ENCODE measurements at regions not wholly inside any gene's neighbourhood (a gene's known extent, or its start where the extent isn't known, plus 50 kb on each side); places are given as distances from the start of the nearest gene placed in this dataset.
A peak's percentile ranks its signal among the peaks of the same experiment; 100 is the strongest.

DNA sequence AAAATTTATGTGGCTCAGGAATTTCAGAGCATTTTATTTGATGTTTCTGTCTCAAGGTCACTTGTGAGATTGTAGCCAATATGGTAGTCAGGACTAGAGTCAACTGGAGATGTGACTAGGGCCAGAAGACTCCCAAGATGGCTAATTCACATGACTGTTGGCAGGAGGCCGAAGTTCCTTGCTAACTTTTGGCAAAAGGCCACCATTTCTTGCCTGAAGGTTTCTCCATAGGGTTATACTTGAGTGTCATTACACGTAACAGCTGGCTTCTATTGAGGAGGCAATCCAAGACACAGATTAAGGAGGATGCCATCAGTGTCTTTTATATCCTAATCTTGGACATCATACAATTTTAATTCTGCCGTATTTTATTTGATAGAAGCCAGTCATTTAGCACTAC lies 162.3 kb upstream of the MAOA start:
- no peak overlapping the region for H3K4me3 Mint-ChIP-seq
- no peaks in the 10 kb centered on the region for H3K4me1 Mint-ChIP-seq
- intact Hi-C loops (cut with DNase I, micrococcal nuclease) = no loop called here
- H3K36me3 Mint-ChIP-seq (ENCODE audit: low read depth) = no peaks in the 10 kb centered on the region
- ChIA-PET CTCF (interaction anchor here (0.6 kb wide), 1 partner anchor 45 kb away, joined by 4 read pairs; no protein-coding TSS in a partner anchor), POLR2A (no interaction called here)
- ATAC-seq (no peak), DNase-seq (no peak)
- no peak overlapping the region for H3K27ac Mint-ChIP-seq
- H3K27me3 Mint-ChIP-seq = no peaks in the 10 kb centered on the region
- H3K9me3 Mint-ChIP-seq (ENCODE audit: low read depth) = no peaks in the 10 kb centered on the region

DNA sequence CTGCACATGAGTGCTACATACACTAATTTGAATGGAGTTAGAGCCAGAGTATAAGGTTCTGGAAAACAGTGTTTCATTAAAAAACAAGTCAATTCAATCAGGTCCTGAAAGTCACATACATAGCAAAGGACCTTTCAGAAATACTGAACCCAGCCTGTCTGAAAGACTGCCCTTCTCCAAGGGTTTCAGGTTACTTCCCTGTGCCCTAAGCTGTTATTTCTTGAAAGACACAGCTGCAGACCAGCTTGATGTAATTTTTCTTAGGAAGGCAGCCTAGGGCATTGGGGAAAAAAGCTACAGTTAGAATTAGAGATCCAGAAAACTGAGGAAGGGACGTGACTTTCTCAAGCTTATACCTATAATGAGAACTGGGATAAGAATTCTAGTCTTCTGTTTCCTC lies 155.9 kb upstream of the MAOA start:
- ATAC-seq (no peak), DNase-seq (no peak)
- Mint-ChIP-seq H3K4me3 (no peak overlapping the region), H3K27me3 (no peaks in the 10 kb centered on the region), H3K27ac (no peak overlapping the region), H3K9me3 (ENCODE audit: low read depth) (no peaks in the 10 kb centered on the region), H3K36me3 (ENCODE audit: low read depth) (no peaks in the 10 kb centered on the region), H3K4me1 (no peaks in the 10 kb centered on the region)
- ChIA-PET POLR2A (no interaction called here), CTCF (no interaction called here)
- intact Hi-C loops (cut with DNase I, micrococcal nuclease) = no loop called here

DNA sequence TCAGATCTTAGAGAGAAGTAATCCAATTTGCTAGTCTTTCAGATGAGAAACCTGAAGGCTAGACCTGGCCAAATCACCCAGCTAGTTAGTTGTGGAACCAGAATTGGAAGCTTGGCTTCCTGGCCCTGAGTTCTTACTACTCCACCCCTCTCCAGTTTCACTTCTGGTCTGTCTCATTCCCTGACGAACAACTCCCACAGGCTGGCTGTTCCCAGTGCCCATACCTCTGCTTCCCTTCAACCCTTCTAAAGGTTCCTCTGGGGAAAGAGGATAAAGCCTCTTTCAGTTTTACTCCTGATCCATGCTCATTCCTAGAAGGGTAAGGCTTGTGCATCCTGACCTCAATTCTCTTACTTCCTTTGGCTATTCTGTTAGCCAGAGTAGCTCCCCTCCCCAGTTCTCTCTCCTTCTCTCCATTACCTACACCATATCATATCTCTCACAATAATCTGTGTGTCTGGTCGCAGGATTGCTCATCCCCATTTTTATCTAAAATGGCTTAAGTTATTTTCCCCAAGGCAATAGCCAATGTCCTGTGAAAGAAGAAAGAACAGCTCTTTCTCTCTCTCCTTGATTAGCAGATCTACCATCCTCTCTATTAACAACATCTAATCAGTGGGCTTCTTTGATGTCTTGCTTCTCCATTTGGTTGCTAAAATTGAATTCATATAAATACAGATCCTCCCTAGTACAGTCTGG lies 155.0 kb upstream of the MAOA start:
- Mint-ChIP-seq H3K4me3 (no peak overlapping the region), H3K27me3 (no peaks in the 10 kb centered on the region), H3K36me3 (ENCODE audit: low read depth) (no peaks in the 10 kb centered on the region), H3K4me1 (no peaks in the 10 kb centered on the region), H3K9me3 (ENCODE audit: low read depth) (no peaks in the 10 kb centered on the region), H3K27ac (no peak overlapping the region)
- POLR2A ChIA-PET = no interaction called here
- CTCF ChIA-PET = no interaction called here
- intact Hi-C loops (cut with DNase I, micrococcal nuclease) = no loop called here
- ATAC-seq (no peak), DNase-seq (no peak)

DNA sequence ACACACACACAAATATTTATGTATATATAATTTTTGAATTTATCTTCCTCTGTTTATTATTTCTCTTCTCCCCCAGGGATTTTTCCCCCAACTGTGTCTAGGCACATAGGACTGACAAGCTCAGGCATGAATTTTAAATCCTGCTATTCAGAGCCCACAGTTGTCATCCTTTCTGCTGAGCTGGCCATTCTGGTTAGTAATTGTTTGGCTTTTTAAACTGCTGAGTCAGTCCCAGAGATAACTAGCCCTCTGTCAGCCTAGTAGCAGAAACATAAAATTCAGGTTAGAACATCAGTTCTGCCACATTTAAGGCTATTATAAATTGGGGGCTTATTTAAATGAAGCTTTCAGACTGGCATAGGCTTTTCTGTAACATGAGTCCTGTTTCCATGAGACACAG lies 151.7 kb upstream of the MAOA start:
- no peak for DNase-seq
- Mint-ChIP-seq H3K27me3 (no peaks in the 10 kb centered on the region), H3K27ac (no peak overlapping the region), H3K4me1 (no peaks in the 10 kb centered on the region), H3K36me3 (ENCODE audit: low read depth) (no peaks in the 10 kb centered on the region), H3K9me3 (ENCODE audit: low read depth) (no peaks in the 10 kb centered on the region), H3K4me3 (no peak overlapping the region)
- POLR2A ChIA-PET = no interaction called here
- CTCF ChIA-PET = interaction anchor here (0.7 kb wide), 1 partner anchor 305 kb away, joined by 3 read pairs; no protein-coding TSS in a partner anchor
- no peak for ATAC-seq
- intact Hi-C loops (cut with DNase I, micrococcal nuclease) = no loop called here

DNA sequence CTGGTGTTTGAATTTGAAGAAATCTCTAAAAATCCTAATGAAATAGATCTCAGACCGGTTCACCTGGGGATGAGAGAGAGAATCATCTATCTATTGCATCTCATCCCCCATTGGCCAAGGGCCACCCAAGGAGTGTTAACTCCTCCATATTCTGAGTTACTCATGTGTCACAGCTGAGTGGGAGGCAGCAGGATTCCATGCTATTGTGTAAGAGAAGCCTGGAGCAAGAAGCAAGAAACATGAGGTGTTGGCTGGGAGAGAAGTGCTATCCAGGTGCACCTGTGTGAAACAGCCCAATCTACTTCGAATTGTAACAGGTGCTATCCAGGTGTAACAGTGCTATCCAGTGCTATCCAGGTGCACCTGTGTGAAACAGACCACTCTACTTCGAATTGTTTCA lies 150.3 kb upstream of the MAOA start:
- DNase-seq = no peak
- Mint-ChIP-seq H3K4me1 (no peaks in the 10 kb centered on the region), H3K36me3 (ENCODE audit: low read depth) (no peaks in the 10 kb centered on the region), H3K4me3 (no peak overlapping the region), H3K9me3 (ENCODE audit: low read depth) (no peaks in the 10 kb centered on the region), H3K27me3 (no peaks in the 10 kb centered on the region), H3K27ac (no peak overlapping the region)
- ATAC-seq = no peak
- ChIA-PET CTCF (no interaction called here), POLR2A (no interaction called here)
- intact Hi-C loops (cut with DNase I, micrococcal nuclease) = no loop called here

DNA sequence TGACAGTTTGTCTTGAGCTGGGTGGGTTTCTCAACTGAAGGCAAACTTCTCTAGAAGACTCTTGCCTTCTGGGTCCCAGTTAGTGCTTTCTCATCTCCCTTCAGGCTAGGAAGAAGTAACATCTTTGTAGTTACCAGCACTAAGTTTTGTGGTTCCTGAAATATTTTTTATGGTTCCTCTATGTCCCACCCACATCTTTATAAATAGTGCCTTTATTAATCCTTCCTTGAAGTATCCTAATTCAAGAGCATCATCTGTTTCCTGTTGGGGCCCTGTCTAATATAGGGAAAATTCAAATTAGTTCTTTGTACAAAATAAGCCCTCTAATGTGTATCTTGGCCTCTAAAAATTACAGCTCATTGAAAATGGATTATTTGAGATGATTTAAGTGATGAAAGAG lies 147.4 kb upstream of the MAOA start:
- DNase-seq (no peak), ATAC-seq (no peak)
- intact Hi-C loops (cut with DNase I, micrococcal nuclease) = no loop called here
- Mint-ChIP-seq H3K9me3 (ENCODE audit: low read depth) (no peaks in the 10 kb centered on the region), H3K27ac (no peak overlapping the region), H3K4me1 (no peaks in the 10 kb centered on the region), H3K36me3 (ENCODE audit: low read depth) (no peaks in the 10 kb centered on the region), H3K4me3 (no peak overlapping the region), H3K27me3 (no peaks in the 10 kb centered on the region)
- CTCF ChIA-PET = no interaction called here
- POLR2A ChIA-PET = no interaction called here

DNA sequence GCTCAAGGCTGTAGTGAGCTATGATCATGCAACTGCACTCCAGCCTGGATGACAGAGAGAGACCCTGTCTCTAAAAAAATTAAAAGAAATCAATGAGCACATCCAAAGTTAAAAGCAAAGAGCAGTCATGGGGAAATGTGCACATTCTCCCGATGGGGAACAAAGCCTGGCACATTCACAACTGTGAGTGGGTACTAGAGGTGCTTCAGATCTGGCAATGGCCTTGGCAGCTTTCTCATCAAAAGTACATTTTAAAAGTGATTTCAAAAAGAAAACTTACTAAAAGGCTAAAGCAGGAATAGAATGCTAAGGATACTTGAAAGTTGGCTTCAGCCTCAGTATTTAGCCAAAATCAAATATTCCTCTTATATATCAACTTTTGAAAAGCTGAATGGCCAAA lies 145.9 kb upstream of the MAOA start:
- CTCF ChIA-PET = no interaction called here
- ATAC-seq (no peak), DNase-seq (no peak)
- Mint-ChIP-seq H3K36me3 (ENCODE audit: low read depth) (no peaks in the 10 kb centered on the region), H3K4me1 (no peaks in the 10 kb centered on the region), H3K9me3 (ENCODE audit: low read depth) (no peaks in the 10 kb centered on the region), H3K4me3 (no peak overlapping the region), H3K27ac (no peak overlapping the region), H3K27me3 (no peaks in the 10 kb centered on the region)
- POLR2A ChIA-PET = no interaction called here
- intact Hi-C loops (cut with DNase I, micrococcal nuclease) = no loop called here

DNA sequence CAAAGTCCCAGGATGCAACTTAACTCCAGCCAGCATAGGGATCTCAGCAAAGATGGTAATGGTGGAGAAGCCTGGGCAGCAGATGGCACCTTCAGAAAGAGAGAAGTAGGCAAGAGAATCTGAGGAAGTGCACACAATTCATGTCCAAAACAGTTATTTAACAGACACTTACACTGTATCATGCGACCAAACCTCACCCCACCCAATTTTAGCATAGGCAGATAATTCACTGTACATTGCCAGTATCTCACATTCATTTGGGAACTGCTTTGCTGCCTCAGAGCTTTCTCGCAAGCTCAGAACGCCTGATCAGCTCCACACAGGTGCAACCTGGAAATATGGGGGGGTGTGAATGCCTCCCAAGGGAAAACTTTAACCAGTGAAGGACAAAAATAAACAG lies 143.0 kb upstream of the MAOA start:
- Mint-ChIP-seq H3K9me3 (ENCODE audit: low read depth) (no peaks in the 10 kb centered on the region), H3K27ac (no peak overlapping the region), H3K4me3 (no peak overlapping the region), H3K27me3 (no peaks in the 10 kb centered on the region), H3K4me1 (no peaks in the 10 kb centered on the region), H3K36me3 (ENCODE audit: low read depth) (no peaks in the 10 kb centered on the region)
- no peak for ATAC-seq
- ChIA-PET POLR2A (no interaction called here), CTCF (interaction anchor here (0.8 kb wide), 1 partner anchor 72 kb away, joined by 3 read pairs; no protein-coding TSS in a partner anchor)
- no peak for DNase-seq
- intact Hi-C loops (cut with DNase I, micrococcal nuclease) = no loop called here

DNA sequence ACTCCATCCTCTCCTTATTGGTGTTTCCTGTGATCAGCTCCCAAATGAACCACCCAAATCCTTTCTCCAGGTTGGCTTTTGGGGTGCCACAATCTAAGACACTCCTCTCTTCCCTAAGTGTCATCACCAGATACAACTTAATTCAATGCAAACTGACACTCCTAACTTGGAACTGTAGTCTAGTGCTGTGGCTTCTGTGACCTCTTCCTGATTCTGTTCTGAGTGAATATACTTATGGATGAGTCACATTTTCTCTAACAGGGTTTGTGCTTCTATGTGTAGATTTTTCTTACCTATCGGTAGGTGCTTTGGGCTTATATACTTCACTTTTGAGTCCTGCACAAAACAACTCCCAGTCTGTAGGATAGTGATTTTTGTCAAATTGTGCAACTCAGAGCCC lies 141.3 kb upstream of the MAOA start:
- peak; percentile 53 for ATAC-seq
- intact Hi-C loops (cut with DNase I, micrococcal nuclease) = no loop called here

DNA sequence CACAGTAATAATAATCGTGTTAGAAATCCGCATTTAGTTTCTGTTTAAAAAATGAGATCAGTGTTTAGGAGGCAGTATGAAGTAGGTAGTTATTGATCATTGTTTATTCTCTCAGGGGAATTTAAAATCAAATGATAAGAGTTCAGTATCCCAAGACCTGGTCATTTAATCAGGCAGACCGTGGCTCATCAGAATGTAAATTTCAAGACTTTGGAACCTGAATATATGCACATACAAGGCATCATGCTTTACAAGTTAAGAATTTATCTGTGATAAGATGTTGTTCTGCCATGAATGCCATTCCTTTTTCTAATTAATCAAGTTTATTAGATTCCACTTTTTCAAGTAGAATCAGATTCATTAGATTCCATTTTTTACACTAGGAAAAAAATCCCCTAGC lies 133.5 kb upstream of the MAOA start:
- ATAC-seq = no peak
- Mint-ChIP-seq H3K27ac (no peak overlapping the region), H3K27me3 (peaks cover 2% of the 10 kb centered on the region), H3K36me3 (ENCODE audit: low read depth) (peaks cover 2% of the 10 kb centered on the region), H3K4me1 (no peaks in the 10 kb centered on the region), H3K9me3 (ENCODE audit: low read depth) (no peaks in the 10 kb centered on the region), H3K4me3 (no peak overlapping the region)
- CTCF ChIA-PET = no interaction called here
- intact Hi-C loops (cut with DNase I, micrococcal nuclease) = no loop called here
- POLR2A ChIA-PET = no interaction called here
- DNase-seq = no peak

More for the DNA sequence above, 141.3 kb upstream of the MAOA start:
- no peaks in the 10 kb centered on the region for H3K27me3 Mint-ChIP-seq
- no peaks in the 10 kb centered on the region for H3K4me1 Mint-ChIP-seq
- ChIA-PET POLR2A (no interaction called here), CTCF (interaction anchor here (0.7 kb wide), 1 partner anchor 644 kb away, joined by 8 read pairs; no protein-coding TSS in a partner anchor)
- no peak overlapping the region for H3K4me3 Mint-ChIP-seq
- H3K9me3 Mint-ChIP-seq (ENCODE audit: low read depth) = no peaks in the 10 kb centered on the region
- H3K27ac Mint-ChIP-seq = no peak overlapping the region
- H3K36me3 Mint-ChIP-seq (ENCODE audit: low read depth) = no peaks in the 10 kb centered on the region
- no peak for DNase-seq

DNA sequence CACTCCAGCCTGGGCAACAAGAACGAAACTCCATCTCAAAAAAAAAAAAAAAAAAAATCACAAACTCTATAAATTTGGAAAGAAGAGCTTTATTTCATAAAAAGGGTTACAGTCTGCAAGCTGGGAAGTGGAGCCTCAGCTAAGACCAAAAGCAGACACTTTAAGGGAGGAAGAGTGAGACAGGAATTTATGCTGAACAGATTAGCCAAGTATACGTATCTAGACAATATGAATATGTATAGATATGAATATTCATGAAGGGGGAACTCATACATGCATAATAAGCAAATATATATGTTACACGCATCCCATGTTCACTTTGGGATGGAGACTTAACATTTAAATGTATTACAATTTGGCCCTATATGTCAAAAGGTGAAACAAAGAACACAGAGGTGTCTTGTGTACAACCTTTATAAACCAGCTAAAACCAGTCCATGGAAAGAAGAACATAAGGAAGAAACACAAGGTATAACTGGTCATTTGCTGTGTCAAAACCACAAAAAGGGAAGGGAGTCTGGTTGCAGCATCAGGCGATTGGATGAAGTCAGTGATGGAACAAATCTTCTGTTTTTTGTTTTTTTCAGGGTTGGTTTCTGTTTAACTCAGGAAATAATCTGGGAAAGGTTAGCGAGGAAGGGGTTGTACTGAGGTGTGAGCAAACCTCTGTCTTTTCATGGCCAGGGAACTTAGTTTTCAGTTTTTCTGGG lies 130.0 kb upstream of the MAOA start:
- intact Hi-C loops (cut with DNase I, micrococcal nuclease) = no loop called here
- POLR2A ChIA-PET = no interaction called here

DNA sequence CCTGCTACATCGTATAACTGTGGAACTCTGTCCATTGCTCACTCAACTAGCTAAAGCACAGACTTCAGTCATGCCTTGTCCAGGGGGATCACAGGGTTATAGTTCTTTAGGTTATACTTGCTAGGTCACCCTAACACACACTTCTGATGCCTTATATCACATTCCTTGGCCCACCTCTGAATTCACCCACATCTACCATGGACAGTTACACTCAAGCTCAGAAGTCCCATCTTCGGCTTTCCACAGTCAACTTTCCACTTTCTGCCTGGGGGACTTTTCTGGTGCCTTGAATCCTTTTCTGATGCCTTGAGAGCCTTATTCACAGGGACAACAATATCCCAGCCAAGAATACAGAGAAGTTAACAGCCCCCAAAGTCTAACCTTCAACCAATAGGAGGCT lies 129.2 kb upstream of the MAOA start:
- peaks cover 3% of the 10 kb centered on the region for H3K27me3 Mint-ChIP-seq
- no peak for DNase-seq
- POLR2A ChIA-PET = no interaction called here

More for the DNA sequence above, 130.0 kb upstream of the MAOA start:
- DNase-seq (no peak), ATAC-seq (no peak)
- Mint-ChIP-seq H3K4me1 (no peaks in the 10 kb centered on the region), H3K27me3 (peaks cover 3% of the 10 kb centered on the region), H3K4me3 (no peak overlapping the region), H3K9me3 (ENCODE audit: low read depth) (no peaks in the 10 kb centered on the region), H3K36me3 (ENCODE audit: low read depth) (peaks cover 2% of the 10 kb centered on the region), H3K27ac (no peak overlapping the region)
- CTCF ChIA-PET = no interaction called here

More for the DNA sequence above, 129.2 kb upstream of the MAOA start:
- intact Hi-C loops (cut with DNase I, micrococcal nuclease) = no loop called here
- no peak overlapping the region for H3K27ac Mint-ChIP-seq
- H3K36me3 Mint-ChIP-seq (ENCODE audit: low read depth) = peaks cover 2% of the 10 kb centered on the region
- no peak for ATAC-seq
- H3K4me1 Mint-ChIP-seq = peaks cover 4% of the 10 kb centered on the region
- CTCF ChIA-PET = no interaction called here
- H3K9me3 Mint-ChIP-seq (ENCODE audit: low read depth) = no peaks in the 10 kb centered on the region
- H3K4me3 Mint-ChIP-seq = no peak overlapping the region
